ENCODE measurements at regions not wholly inside any gene's neighbourhood (a gene's known extent, or its start where the extent isn't known, plus 50 kb on each side); places are given as distances from the start of the nearest gene placed in this dataset.

- in situ Hi-C loops (cut with HindIII; ENCODE audit: low pct_unique_long_range_greater_than_20kb, low sequenced_read_pairs) (no loop called here), intact Hi-C loops (cut with micrococcal nuclease; ENCODE audit: unreplicated experiment) (no loop called here)
- Histone ChIP-seq H3K4me3 (ENCODE audit: low read depth in 2 of 2, low read length in 2 of 2) (no peak overlapping the region), H3K27ac (ENCODE audit: low read length) (no peak overlapping the region), H3K27me3 (ENCODE audit: control insufficient read depth, insufficient read depth, low read length) (no peaks in the 10 kb centered on the region), H3K36me3 (ENCODE audit: control insufficient read depth, insufficient read depth, low read length) (no peaks in the 10 kb centered on the region), H3K9me3 (ENCODE audit: control insufficient read depth, insufficient read depth, low read depth, low read length) (no peaks in the 10 kb centered on the region), H3K4me1 (ENCODE audit: control insufficient read depth, insufficient read depth, low read length) (no peaks in the 10 kb centered on the region)
- ChIA-PET POLR2A (no interaction called here), CTCF (no interaction called here)
- ATAC-seq (no peak), DNase-seq (ENCODE audit: low read depth, low spot score) (no peak)
- no TSS peak for BruUV-seq (replicated peaks)
- TF ChIP-seq CTCF (IDR thresholded peaks at IDR 0.05) (no peak), POLR2AphosphoS5 (IDR thresholded peaks at IDR 0.05; ENCODE audit: low read depth, low read length) (no peak), TCF7L2 (IDR thresholded peaks at IDR 0.05; ENCODE audit: low read depth, low read length) (no peak), SIN3A (IDR thresholded peaks at IDR 0.05; ENCODE audit: borderline replicate concordance, insufficient read depth, low read depth, low read length) (no peak)
- TF ChIP-seq, protein P1, sequence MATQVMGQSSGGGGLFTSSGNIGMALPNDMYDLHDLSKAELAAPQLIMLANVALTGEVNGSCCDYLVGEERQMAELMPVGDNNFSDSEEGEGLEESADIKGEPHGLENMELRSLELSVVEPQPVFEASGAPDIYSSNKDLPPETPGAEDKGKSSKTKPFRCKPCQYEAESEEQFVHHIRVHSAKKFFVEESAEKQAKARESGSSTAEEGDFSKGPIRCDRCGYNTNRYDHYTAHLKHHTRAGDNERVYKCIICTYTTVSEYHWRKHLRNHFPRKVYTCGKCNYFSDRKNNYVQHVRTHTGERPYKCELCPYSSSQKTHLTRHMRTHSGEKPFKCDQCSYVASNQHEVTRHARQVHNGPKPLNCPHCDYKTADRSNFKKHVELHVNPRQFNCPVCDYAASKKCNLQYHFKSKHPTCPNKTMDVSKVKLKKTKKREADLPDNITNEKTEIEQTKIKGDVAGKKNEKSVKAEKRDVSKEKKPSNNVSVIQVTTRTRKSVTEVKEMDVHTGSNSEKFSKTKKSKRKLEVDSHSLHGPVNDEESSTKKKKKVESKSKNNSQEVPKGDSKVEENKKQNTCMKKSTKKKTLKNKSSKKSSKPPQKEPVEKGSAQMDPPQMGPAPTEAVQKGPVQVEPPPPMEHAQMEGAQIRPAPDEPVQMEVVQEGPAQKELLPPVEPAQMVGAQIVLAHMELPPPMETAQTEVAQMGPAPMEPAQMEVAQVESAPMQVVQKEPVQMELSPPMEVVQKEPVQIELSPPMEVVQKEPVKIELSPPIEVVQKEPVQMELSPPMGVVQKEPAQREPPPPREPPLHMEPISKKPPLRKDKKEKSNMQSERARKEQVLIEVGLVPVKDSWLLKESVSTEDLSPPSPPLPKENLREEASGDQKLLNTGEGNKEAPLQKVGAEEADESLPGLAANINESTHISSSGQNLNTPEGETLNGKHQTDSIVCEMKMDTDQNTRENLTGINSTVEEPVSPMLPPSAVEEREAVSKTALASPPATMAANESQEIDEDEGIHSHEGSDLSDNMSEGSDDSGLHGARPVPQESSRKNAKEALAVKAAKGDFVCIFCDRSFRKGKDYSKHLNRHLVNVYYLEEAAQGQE (IDR thresholded peaks at IDR 0.05; ENCODE audit: insufficient read depth in 1 of 2, low read depth in 2 of 2, low read length in 1 of 2): no peak
Measured at GRCh38 chr1:209484429-209484828, 99.1 kb upstream of the CAMK1G start.

DNA sequence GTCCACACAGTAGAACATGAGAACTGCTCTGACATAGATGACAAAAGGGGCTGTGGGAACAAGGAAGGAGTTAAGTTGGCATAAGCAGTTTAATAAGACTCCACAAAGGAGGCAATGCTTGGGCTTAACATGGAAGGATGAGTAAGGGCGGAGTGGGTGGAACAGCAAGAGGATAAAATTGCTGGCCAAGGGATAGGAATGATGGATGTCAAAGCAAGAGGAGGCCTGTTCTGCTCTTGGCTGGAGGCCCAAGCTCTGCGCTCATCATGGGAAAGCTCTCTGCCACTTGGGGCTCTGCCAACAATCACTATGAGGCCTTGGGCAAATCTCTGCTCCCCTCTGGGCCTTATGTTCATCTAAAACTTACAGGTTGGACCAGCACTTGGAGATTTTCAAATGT, 98.3 kb upstream of the CAMK1G start:
- Histone ChIP-seq H3K4me1 (ENCODE audit: control insufficient read depth, insufficient read depth, low read length) (no peaks in the 10 kb centered on the region), H3K27ac (ENCODE audit: low read length) (no peak overlapping the region), H3K36me3 (ENCODE audit: control insufficient read depth, insufficient read depth, low read length) (no peaks in the 10 kb centered on the region), H3K9me3 (ENCODE audit: control insufficient read depth, insufficient read depth, low read depth, low read length) (no peaks in the 10 kb centered on the region), H3K27me3 (ENCODE audit: control insufficient read depth, insufficient read depth, low read length) (no peaks in the 10 kb centered on the region), H3K4me3 (ENCODE audit: low read depth in 2 of 2, low read length in 2 of 2) (no peak overlapping the region)
- in situ Hi-C loops (cut with HindIII; ENCODE audit: low pct_unique_long_range_greater_than_20kb, low sequenced_read_pairs) (no loop called here), intact Hi-C loops (cut with micrococcal nuclease; ENCODE audit: unreplicated experiment) (no loop called here)
- DNase-seq (ENCODE audit: low read depth, low spot score) (no peak), ATAC-seq (no peak)
- ChIA-PET POLR2A (no interaction called here), CTCF (no interaction called here)
- TF ChIP-seq, protein P1 (IDR thresholded peaks at IDR 0.05; ENCODE audit: insufficient read depth in 1 of 2, low read depth in 2 of 2, low read length in 1 of 2): no peak
- TF ChIP-seq TCF7L2 (IDR thresholded peaks at IDR 0.05; ENCODE audit: low read depth, low read length) (no peak), POLR2AphosphoS5 (IDR thresholded peaks at IDR 0.05; ENCODE audit: low read depth, low read length) (no peak), CTCF (IDR thresholded peaks at IDR 0.05) (no peak), SIN3A (IDR thresholded peaks at IDR 0.05; ENCODE audit: borderline replicate concordance, insufficient read depth, low read depth, low read length) (no peak)
- BruUV-seq (replicated peaks): no TSS peak
